Glutamatergic neuron (in vitro differentiated cells): ENCODE measurements at regions not wholly inside any gene's neighbourhood (a gene's known extent, or its start where the extent isn't known, plus 50 kb on each side); places are given as distances from the start of the nearest gene placed in this dataset.
"Not testable (repeated sequence)": the region's sequence is repeated elsewhere in the genome, so short reads cannot be mapped to it uniquely, and the experiment has no call there.

Source experiments
- DNase-seq: peaks from one replicate; pipeline ENCODE4 v3.0.0; 2022
- H3K27ac Mint-ChIP-seq: one replicate; pipeline ENCODE4 v1.8.0; 2020; ENCODE audit warnings: mild to moderate bottlenecking, mixed read lengths, inconsistent platforms; ENCODE audit not compliant: unreplicated experiment
- H3K27me3 Mint-ChIP-seq: one replicate; pipeline ENCODE4 v1.8.0; 2020; ENCODE audit warnings: mild to moderate bottlenecking, moderate library complexity, mixed read lengths, inconsistent platforms; ENCODE audit not compliant: unreplicated experiment
- H3K36me3 Mint-ChIP-seq: one replicate; pipeline ENCODE4 v1.8.0; 2020; ENCODE audit warnings: mild to moderate bottlenecking, mixed read lengths, inconsistent platforms; ENCODE audit not compliant: unreplicated experiment
- H3K4me1 Mint-ChIP-seq: one replicate; pipeline ENCODE4 v1.8.0; 2020; ENCODE audit warnings: mild to moderate bottlenecking, low read depth, mixed read lengths, inconsistent platforms; ENCODE audit not compliant: unreplicated experiment
- H3K4me3 Mint-ChIP-seq: one replicate; pipeline ENCODE4 v1.8.0; 2020; ENCODE audit warnings: mild to moderate bottlenecking, mixed read lengths, inconsistent platforms; ENCODE audit not compliant: unreplicated experiment
- H3K9me3 Mint-ChIP-seq: one replicate; pipeline ENCODE4 v1.8.0; 2020; ENCODE audit warnings: mild to moderate bottlenecking, moderate library complexity, mixed read lengths, inconsistent platforms; ENCODE audit not compliant: unreplicated experiment
- CTCF ChIP-seq: fragments of 200-600 bp; sonication (generic); IDR thresholded peaks from one replicate; pipeline ENCODE4 v1.5.0; 2021; ENCODE audit not compliant: partially characterized antibody, unreplicated experiment

GRCh38 chr3:26316472-26316871 is 306.1 kb upstream of the LRRC3B start:
- H3K4me3 Mint-ChIP-seq = no peak overlapping the region

GRCh38 chr3:26323741-26324140 is 298.8 kb upstream of the LRRC3B start:
- DNase-seq, H3K9me3 Mint-ChIP-seq, H3K4me1 Mint-ChIP-seq, H3K27ac Mint-ChIP-seq, H3K4me3 Mint-ChIP-seq, H3K36me3 Mint-ChIP-seq, H3K27me3 Mint-ChIP-seq: not testable (repeated sequence)

More at GRCh38 chr3:26316472-26316871, 306.1 kb upstream of the LRRC3B start:
- H3K9me3 Mint-ChIP-seq = peaks cover 2% of the 10 kb centered on the region
- DNase-seq = no peak
- no peak for TF ChIP-seq CTCF
- H3K27me3 Mint-ChIP-seq = no peaks in the 10 kb centered on the region
- H3K27ac Mint-ChIP-seq = no peak overlapping the region
- peaks cover 4% of the 10 kb centered on the region for H3K36me3 Mint-ChIP-seq
- peaks cover 2% of the 10 kb centered on the region for H3K4me1 Mint-ChIP-seq

GRCh38 chr3:26340001-26340400 is 282.6 kb upstream of the LRRC3B start:
- H3K4me3 Mint-ChIP-seq = no peak overlapping the region
- no peaks in the 10 kb centered on the region for H3K27me3 Mint-ChIP-seq
- H3K36me3 Mint-ChIP-seq = no peaks in the 10 kb centered on the region
- no peak overlapping the region for H3K27ac Mint-ChIP-seq
- no peak for DNase-seq
- no peaks in the 10 kb centered on the region for H3K4me1 Mint-ChIP-seq
- no peaks in the 10 kb centered on the region for H3K9me3 Mint-ChIP-seq
- no peak for TF ChIP-seq CTCF

GRCh38 chr3:26343647-26344046 is 278.9 kb upstream of the LRRC3B start:
- H3K27ac Mint-ChIP-seq = no peak overlapping the region
- no peaks in the 10 kb centered on the region for H3K27me3 Mint-ChIP-seq
- no peaks in the 10 kb centered on the region for H3K9me3 Mint-ChIP-seq
- DNase-seq = no peak
- no peak overlapping the region for H3K4me3 Mint-ChIP-seq
- peaks cover 7% of the 10 kb centered on the region for H3K36me3 Mint-ChIP-seq
- TF ChIP-seq CTCF = no peak
- H3K4me1 Mint-ChIP-seq = no peaks in the 10 kb centered on the region

GRCh38 chr3:26345613-26346012 is 277.0 kb upstream of the LRRC3B start:
- no peaks in the 10 kb centered on the region for H3K4me1 Mint-ChIP-seq
- no peak for TF ChIP-seq CTCF
- no peak overlapping the region for H3K27ac Mint-ChIP-seq
- peaks cover 7% of the 10 kb centered on the region for H3K36me3 Mint-ChIP-seq
- DNase-seq = no peak
- H3K4me3 Mint-ChIP-seq = no peak overlapping the region
- no peaks in the 10 kb centered on the region for H3K27me3 Mint-ChIP-seq
- no peaks in the 10 kb centered on the region for H3K9me3 Mint-ChIP-seq

GRCh38 chr3:26346497-26346896 is 276.1 kb upstream of the LRRC3B start:
- H3K4me3 Mint-ChIP-seq = no peak overlapping the region
- no peaks in the 10 kb centered on the region for H3K27me3 Mint-ChIP-seq

More at GRCh38 chr3:26346497-26346896, 276.1 kb upstream of the LRRC3B start:
- no peaks in the 10 kb centered on the region for H3K4me1 Mint-ChIP-seq
- no peak for DNase-seq
- no peak overlapping the region for H3K27ac Mint-ChIP-seq
- H3K9me3 Mint-ChIP-seq = no peaks in the 10 kb centered on the region
- H3K36me3 Mint-ChIP-seq = peaks cover 7% of the 10 kb centered on the region
- no peak for TF ChIP-seq CTCF
